B cell (primary cell): ENCODE measurements at regions not wholly inside any gene's neighbourhood (a gene's known extent, or its start where the extent isn't known, plus 50 kb on each side); places are given as distances from the start of the nearest gene placed in this dataset.
"Not testable (repeated sequence)": the region's sequence is repeated elsewhere in the genome, so short reads cannot be mapped to it uniquely, and the experiment has no call there.

ENCODE experiments used
- ATAC-seq: fragments of 200-7000 bp; cut with Tn5 transposase; one replicate; pipeline ENCODE4 v1.10.0; 2021; ENCODE audit warnings: low read depth, mild to moderate bottlenecking, moderate number of reproducible peaks, moderate library complexity
- CTCF ChIA-PET: fragments of 350-600 bp; sonication (Branson Sonifier 250); formaldehyde crosslinking; loops from one replicate; lab custom pipeline; 2021; ENCODE audit warnings: antibody characterized with exemption, inconsistent platforms; lab: Charles Lee
- POLR2A ChIA-PET: fragments of 350-600 bp; sonication (Branson Sonifier 250); formaldehyde crosslinking; loops from one replicate; lab custom pipeline; 2021; ENCODE audit warnings: antibody characterized with exemption; lab: Charles Lee
- DNase-seq: peaks from one replicate; pipeline ENCODE4 v3.0.0; 2013
- H2AFZ ChIP-seq: 2 replicates; pipeline ENCODE4 v1.6.1; 2012; ENCODE audit warnings: mild to moderate bottlenecking, low read depth, low read length; ENCODE audit not compliant: insufficient read depth, poor library complexity, severe bottlenecking
- H3K27ac ChIP-seq, 2 donors: 1 replicate in 1 of 2; 2 replicates in 1 of 2; pipeline ENCODE4 v1.5.1; 2012 to 2013; ENCODE audit warnings: low read length in 2 of 2, mild to moderate bottlenecking in 2 of 2, moderate library complexity in 1 of 2
- H3K27me3 ChIP-seq, 4 experiments: fragments of 200-600 bp in 1 of 4; sonication (generic) in 1 of 4; replicated peaks in 1 of 4; 1 replicate in 2 of 4; 2 replicates in 2 of 4; pipeline versions ENCODE4 v1.6.1 to v1.7.0; 2013 to 2016; ENCODE audit warnings: low read length in 3 of 4, mild to moderate bottlenecking in 2 of 4, mixed read lengths in 1 of 4, moderate library complexity in 1 of 4; ENCODE audit not compliant: insufficient read depth in 4 of 4, control insufficient read depth in 3 of 4; ENCODE audit errors: control extremely low read depth in 1 of 4
- H3K36me3 ChIP-seq, 2 experiments: replicated peaks in 1 of 2; 1 replicate in 1 of 2; 2 replicates in 1 of 2; pipeline versions ENCODE4 v1.6.1 to v1.7.1; 2013; ENCODE audit warnings: low read length in 1 of 2; ENCODE audit not compliant: insufficient read depth in 2 of 2, control insufficient read depth in 1 of 2; ENCODE audit errors: control extremely low read depth in 1 of 2, extremely low read depth in 1 of 2
- H3K4me1 ChIP-seq, 2 donors: fragments of 200-600 bp in 1 of 2; sonication (generic) in 1 of 2; 1 replicate in 1 of 2; 2 replicates in 1 of 2; pipeline versions ENCODE4 v1.5.1 to v1.6.1; 2013 to 2017; ENCODE audit warnings: low read length in 2 of 2; ENCODE audit not compliant: control insufficient read depth in 2 of 2, insufficient read depth in 2 of 2
- H3K4me2 ChIP-seq: replicated peaks from 2 replicates; pipeline ENCODE3; 2012; ENCODE audit warnings: mild to moderate bottlenecking, low read depth, low read length; ENCODE audit not compliant: poor library complexity, severe bottlenecking
- H3K4me3 ChIP-seq, 5 experiments: fragments of 200-600 bp in 1 of 5; sonication (generic) in 1 of 5; 1 replicate in 3 of 5; 2 replicates in 2 of 5; pipeline versions ENCODE4 v1.5.1 to v1.7.0; 2011 to 2016; ENCODE audit warnings: low read length in 4 of 5, mild to moderate bottlenecking in 4 of 5, low read depth in 2 of 5, control low read depth in 1 of 5, moderate library complexity in 1 of 5; ENCODE audit not compliant: insufficient read depth in 1 of 5; ENCODE audit errors: control extremely low read depth in 1 of 5, extremely low read depth in 1 of 5
- H3K79me2 ChIP-seq: fragments of 200-600 bp; sonication (generic); one replicate; pipeline ENCODE4 v1.6.0; 2016; ENCODE audit warnings: low read length; ENCODE audit not compliant: control insufficient read depth, insufficient read depth
- H3K9ac ChIP-seq: fragments of 200-600 bp; sonication (generic); 2 replicates; pipeline ENCODE4 v1.6.1; 2017; ENCODE audit warnings: mild to moderate bottlenecking, low read length, moderate library complexity
- H3K9me3 ChIP-seq, 3 donors: one replicate each; pipeline versions ENCODE4 v1.6.1 to v1.7.1; 2013; ENCODE audit warnings: low read length in 2 of 3; ENCODE audit not compliant: control insufficient read depth in 2 of 3, insufficient read depth in 1 of 3; ENCODE audit errors: control extremely low read depth in 1 of 3
- H4K20me1 ChIP-seq: 2 replicates; pipeline ENCODE4 v1.6.0; 2012; ENCODE audit warnings: mild to moderate bottlenecking, low read length; ENCODE audit not compliant: insufficient read depth, control insufficient read depth, poor library complexity, severe bottlenecking
- H3K27ac Mint-ChIP-seq: one replicate; pipeline ENCODE4 v1.8.0; 2021; ENCODE audit warnings: mixed read lengths
- H3K27me3 Mint-ChIP-seq: one replicate; pipeline ENCODE4 v1.8.0; 2021; ENCODE audit warnings: mixed read lengths
- H3K4me1 Mint-ChIP-seq: one replicate; pipeline ENCODE4 v1.8.0; 2021; ENCODE audit warnings: mixed read lengths
- H3K4me3 Mint-ChIP-seq: one replicate; pipeline ENCODE4 v1.8.0; 2021; ENCODE audit warnings: mixed read lengths
- H3K9me3 Mint-ChIP-seq: one replicate; pipeline ENCODE4 v1.8.0; 2022; ENCODE audit warnings: mixed read lengths; ENCODE audit not compliant: insufficient read depth
- CTCF ChIP-seq: fragments of 200-600 bp; IDR thresholded peaks from one replicate; pipeline ENCODE4 v1.8.0; 2022; ENCODE audit warnings: antibody characterized with exemption, mild to moderate bottlenecking
- EZH2 ChIP-seq: IDR thresholded peaks from 2 replicates; pipeline ENCODE4 v1.6.1; 2012; ENCODE audit warnings: borderline replicate concordance, low read depth, mild to moderate bottlenecking, moderate library complexity, low read length; ENCODE audit not compliant: insufficient read depth, poor library complexity, severe bottlenecking
- WGBS: methylation state at CpG from one replicate; pipeline ENCODE4 v1.1.5; 2013; ENCODE audit warnings: missing lambda C conversion rate; ENCODE audit not compliant: insufficient coverage; 5-methylcytosine and 5-hydroxymethylcytosine counted together
- intact Hi-C: fragments of 100-400 bp; cut with micrococcal nuclease; formaldehyde crosslinking; loops from one replicate; pipeline ENCODE4 v1.10.0; 2022

DNA sequence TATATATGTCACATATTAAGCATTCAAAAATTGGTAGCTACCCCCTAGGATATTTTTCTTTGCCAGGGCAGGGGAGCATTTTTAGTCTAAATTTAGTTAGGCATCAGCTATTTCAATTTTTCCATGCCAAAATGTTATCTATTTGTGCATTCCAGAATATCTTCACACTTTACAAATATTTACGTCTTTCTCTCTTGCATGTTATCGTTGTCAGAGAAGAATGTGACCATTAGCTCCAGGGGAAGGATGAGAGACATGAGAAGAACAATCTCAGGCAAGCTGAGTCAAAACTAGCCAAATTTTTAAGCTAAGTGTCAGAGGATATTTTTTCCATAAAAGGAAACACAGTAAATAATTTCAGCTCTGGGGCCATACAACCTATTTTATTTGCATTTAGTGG, 885.0 kb upstream of the EPHA5 start:
- no peaks in the 10 kb centered on the region for H3K27me3 ChIP-seq
- peaks cover 0 to 3% (median 0%) of the 10 kb centered on the region in 3 donors for H3K9me3 ChIP-seq
- no peak overlapping the region for H3K4me3 Mint-ChIP-seq
- ChIA-PET POLR2A (no interaction called here), CTCF (no interaction called here)
- no peak for DNase-seq
- no peak overlapping the region for H3K4me3 ChIP-seq
- TF ChIP-seq EZH2, result no peak
- no peak for TF ChIP-seq CTCF
- no peak overlapping the region for H3K27ac Mint-ChIP-seq
- no peak overlapping the region for H3K27ac ChIP-seq
- 80% methylated on average over 1 of the region's 2 CpGs for WGBS
- no peak overlapping the region for H3K9ac ChIP-seq
- no peaks in the 10 kb centered on the region for H3K4me1 ChIP-seq
- H2AFZ ChIP-seq, result no peak overlapping the region
- intact Hi-C loops, result no loop called here
- peaks cover 6% of the 10 kb centered on the region for H3K9me3 Mint-ChIP-seq
- H3K4me1 Mint-ChIP-seq, result no peaks in the 10 kb centered on the region
- H3K4me2 ChIP-seq, result no peak overlapping the region
- H3K79me2 ChIP-seq, result no peaks in the 10 kb centered on the region
- no peaks in the 10 kb centered on the region for H4K20me1 ChIP-seq
- H3K27me3 Mint-ChIP-seq, result no peaks in the 10 kb centered on the region
- ATAC-seq, result no peak
- no peaks in the 10 kb centered on the region for H3K36me3 ChIP-seq

- Mint-ChIP-seq H3K4me3 (no peak overlapping the region), H3K27me3 (no peaks in the 10 kb centered on the region), H3K27ac (no peak overlapping the region), H3K4me1 (no peaks in the 10 kb centered on the region), H3K9me3 (peaks cover 6% of the 10 kb centered on the region)
- POLR2A ChIA-PET, result no interaction called here
- H3K4me1 ChIP-seq, result no peaks in the 10 kb centered on the region
- H3K27me3 ChIP-seq, result no peaks in the 10 kb centered on the region
- no peak overlapping the region for H3K4me3 ChIP-seq
- H3K36me3 ChIP-seq, result no peaks in the 10 kb centered on the region
- H3K9me3 ChIP-seq, result peaks cover 0 to 3% (median 0%) of the 10 kb centered on the region in 3 donors
- intact Hi-C loops, result no loop called here
- ATAC-seq (no peak), DNase-seq (no peak)
- H3K4me2 ChIP-seq, result no peak overlapping the region
- H3K9ac ChIP-seq, result no peak overlapping the region
- no CpG with 5 or more reads among the region's 2 CpGs for whole genome bisulfite sequencing
- CTCF ChIA-PET, result no interaction called here
- no peaks in the 10 kb centered on the region for H3K79me2 ChIP-seq
- TF ChIP-seq EZH2 (no peak), CTCF (no peak)
- H4K20me1 ChIP-seq, result no peaks in the 10 kb centered on the region
- no peak overlapping the region for H2AFZ ChIP-seq
- H3K27ac ChIP-seq, result no peak overlapping the region
Observed at GRCh38 chr4:66554826-66555225, 884.5 kb upstream of the EPHA5 start.

- H2AFZ ChIP-seq, H3K4me3 ChIP-seq, POLR2A ChIA-PET, H3K36me3 ChIP-seq, H3K4me1 Mint-ChIP-seq, H3K27me3 ChIP-seq, H3K4me3 Mint-ChIP-seq, H3K9ac ChIP-seq, H3K9me3 ChIP-seq, intact Hi-C loops, ATAC-seq, H3K4me2 ChIP-seq, H3K9me3 Mint-ChIP-seq, DNase-seq, H3K27ac ChIP-seq, CTCF ChIA-PET, H4K20me1 ChIP-seq, H3K27me3 Mint-ChIP-seq, H3K27ac Mint-ChIP-seq, H3K79me2 ChIP-seq, H3K4me1 ChIP-seq: not testable (repeated sequence)
- 96% methylated on average over 9 of the region's 11 CpGs for WGBS
Observed at GRCh38 chr4:66545301-66545700, 875.0 kb upstream of the EPHA5 start.
